Sigmoid colon (tissue), 4 donors: ENCODE measurements at regions not wholly inside any gene's neighbourhood (a gene's known extent, or its start where the extent isn't known, plus 50 kb on each side); places are given as distances from the start of the nearest gene placed in this dataset.

Experiments
- EP300 ChIP-seq, 4 donors: sonication (generic); formaldehyde crosslinking; IDR thresholded peaks; one replicate each; pipeline ENCODE4 v1.6.1; 2017; ENCODE audit warnings: antibody characterized with exemption in 4 of 4
- POLR2A ChIP-seq, 2 donors: fragments of 450-650 bp; IDR thresholded peaks; one replicate each; pipeline ENCODE4 v1.6.1; 2016; ENCODE audit warnings: antibody characterized with exemption in 2 of 2, mild to moderate bottlenecking in 2 of 2, moderate library complexity in 2 of 2
- POLR2AphosphoS5 ChIP-seq, 4 donors: sonication (generic); formaldehyde crosslinking; IDR thresholded peaks; one replicate each; pipeline ENCODE4 v1.6.1; 2017; ENCODE audit warnings: antibody characterized with exemption in 4 of 4
- TF ChIP-seq, protein P1 (sequence below), 4 experiments: fragments of 450-650 bp in 3 of 4; fragments of 200-600 bp in 1 of 4; IDR thresholded peaks; one replicate each; pipeline ENCODE4 v1.5.1; 2016 to 2019; ENCODE audit warnings: antibody characterized with exemption in 4 of 4, mild to moderate bottlenecking in 3 of 4, moderate library complexity in 2 of 4

DNA sequence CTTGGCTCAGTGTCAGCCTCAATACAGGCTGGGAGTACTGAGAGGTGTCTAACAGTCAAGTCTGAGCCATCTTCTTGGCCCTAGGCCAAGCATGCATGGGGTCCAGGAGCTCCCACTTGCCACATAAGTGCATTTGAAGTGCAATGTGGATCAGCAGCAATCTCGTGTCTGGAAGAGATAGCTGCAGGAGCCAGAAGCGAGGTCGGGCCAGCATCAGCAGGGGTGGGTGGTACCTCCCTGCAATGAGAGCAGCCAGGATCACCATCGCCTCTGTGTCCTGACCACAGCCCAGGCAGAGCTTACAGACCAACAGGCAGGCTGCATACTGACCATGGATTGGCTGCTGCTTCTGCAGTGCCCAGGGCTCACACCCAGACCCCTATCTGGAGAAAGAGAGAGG is 83.0 kb upstream of the CXCL12 start:
- TF ChIP-seq, protein P1, sequence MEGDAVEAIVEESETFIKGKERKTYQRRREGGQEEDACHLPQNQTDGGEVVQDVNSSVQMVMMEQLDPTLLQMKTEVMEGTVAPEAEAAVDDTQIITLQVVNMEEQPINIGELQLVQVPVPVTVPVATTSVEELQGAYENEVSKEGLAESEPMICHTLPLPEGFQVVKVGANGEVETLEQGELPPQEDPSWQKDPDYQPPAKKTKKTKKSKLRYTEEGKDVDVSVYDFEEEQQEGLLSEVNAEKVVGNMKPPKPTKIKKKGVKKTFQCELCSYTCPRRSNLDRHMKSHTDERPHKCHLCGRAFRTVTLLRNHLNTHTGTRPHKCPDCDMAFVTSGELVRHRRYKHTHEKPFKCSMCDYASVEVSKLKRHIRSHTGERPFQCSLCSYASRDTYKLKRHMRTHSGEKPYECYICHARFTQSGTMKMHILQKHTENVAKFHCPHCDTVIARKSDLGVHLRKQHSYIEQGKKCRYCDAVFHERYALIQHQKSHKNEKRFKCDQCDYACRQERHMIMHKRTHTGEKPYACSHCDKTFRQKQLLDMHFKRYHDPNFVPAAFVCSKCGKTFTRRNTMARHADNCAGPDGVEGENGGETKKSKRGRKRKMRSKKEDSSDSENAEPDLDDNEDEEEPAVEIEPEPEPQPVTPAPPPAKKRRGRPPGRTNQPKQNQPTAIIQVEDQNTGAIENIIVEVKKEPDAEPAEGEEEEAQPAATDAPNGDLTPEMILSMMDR (IDR thresholded peaks at IDR 0.05), result no peak
- no peak for TF ChIP-seq POLR2A (IDR thresholded peaks at IDR 0.05)
- TF ChIP-seq EP300 (IDR thresholded peaks at IDR 0.05), result no peak
- no peak for TF ChIP-seq POLR2AphosphoS5 (IDR thresholded peaks at IDR 0.05)
